RKO (cell line): ENCODE measurements at regions not wholly inside any gene's neighbourhood (a gene's known extent, or its start where the extent isn't known, plus 50 kb on each side); places are given as distances from the start of the nearest gene placed in this dataset.

Source experiments
- DNase-seq: peaks from one replicate; pipeline ENCODE4 v3.0.0-alpha.2; 2016; ENCODE audit warnings: low spot score

GRCh38 chr9:129398961-129399633 is 221.0 kb upstream of the IER5L start:
- no peak for DNase-seq

GRCh38 chr9:129398101-129398960 is 220.3 kb upstream of the IER5L start:
- no peak for DNase-seq

GRCh38 chr9:129397335-129397734 is 219.3 kb upstream of the IER5L start:
- DNase-seq: no peak

GRCh38 chr9:129396365-129396708 is 218.3 kb upstream of the IER5L start:
- no peak for DNase-seq

- DNase-seq: no peak
These were observed 217.7 kb upstream of the IER5L start for GRCh38 chr9:129395633-129396364.

GRCh38 chr9:129394886-129395279 is 216.8 kb upstream of the IER5L start:
- DNase-seq: no peak

- DNase-seq: no peak
These were observed 216.2 kb upstream of the IER5L start for GRCh38 chr9:129394061-129394885.

GRCh38 chr9:129393064-129393463 is 215.0 kb upstream of the IER5L start:
- no peak for DNase-seq

- DNase-seq: no peak
These were observed 214.1 kb upstream of the IER5L start for GRCh38 chr9:129392093-129392541.

- no peak for DNase-seq
These were observed 213.2 kb upstream of the IER5L start for GRCh38 chr9:129391221-129391661.

GRCh38 chr9:129390541-129390940 is 212.5 kb upstream of the IER5L start:
- DNase-seq: no peak

GRCh38 chr9:129387822-129388221 is 209.8 kb upstream of the IER5L start:
- no peak for DNase-seq

- DNase-seq: no peak
These were observed 208.7 kb upstream of the IER5L start for GRCh38 chr9:129386812-129387177.

- no peak for DNase-seq
These were observed 207.3 kb upstream of the IER5L start for GRCh38 chr9:129385211-129385934.

GRCh38 chr9:129384491-129385210 is 206.6 kb upstream of the IER5L start:
- no peak for DNase-seq

GRCh38 chr9:129383561-129384490 is 205.8 kb upstream of the IER5L start:
- DNase-seq: no peak

GRCh38 chr9:129383019-129383560 is 205.0 kb upstream of the IER5L start:
- no peak for DNase-seq

- DNase-seq: no peak
These were observed 204.4 kb upstream of the IER5L start for GRCh38 chr9:129382281-129383018.
